Stimulated activated CD8-positive, alpha-beta memory T cell treated with anti-CD3 and anti-CD28 coated beads, Interleukin-15, amount 100 ng/mL, for 24 hours (primary cell): ENCODE measurements at regions not wholly inside any gene's neighbourhood (a gene's known extent, or its start where the extent isn't known, plus 50 kb on each side); places are given as distances from the start of the nearest gene placed in this dataset.

ENCODE experiments used
- DNase-seq: peaks from one replicate; pipeline ENCODE4 v3.0.0-alpha.2; 2020; ENCODE audit warnings: low read depth

GRCh38 chr2:64196963-64197362 is 52.7 kb upstream of the PELI1 start:
- DNase-seq, result no peak

GRCh38 chr2:64201151-64201550 is 56.9 kb upstream of the PELI1 start:
- no peak for DNase-seq

GRCh38 chr2:64202206-64202845 is 58.1 kb upstream of the PELI1 start:
- no peak for DNase-seq

GRCh38 chr2:64203131-64203857 is 59.1 kb upstream of the PELI1 start:
- DNase-seq, result no peak

GRCh38 chr2:64203858-64204632 is 59.8 kb upstream of the PELI1 start:
- no peak for DNase-seq

GRCh38 chr2:64204703-64205102 is 60.5 kb upstream of the PELI1 start:
- DNase-seq, result no peak

GRCh38 chr2:64205415-64205814 is 61.2 kb upstream of the PELI1 start:
- no peak for DNase-seq

GRCh38 chr2:64207573-64207972 is 63.4 kb upstream of the PELI1 start:
- no peak for DNase-seq

GRCh38 chr2:64210816-64211215 is 66.6 kb upstream of the PELI1 start:
- no peak for DNase-seq

- no peak for DNase-seq
These were observed 67.2 kb upstream of the PELI1 start for GRCh38 chr2:64211276-64211921.

- no peak for DNase-seq
These were observed 68.1 kb upstream of the PELI1 start for GRCh38 chr2:64212346-64212745.

- no peak for DNase-seq
These were observed 68.6 kb upstream of the PELI1 start for GRCh38 chr2:64212801-64213321.

GRCh38 chr2:64213532-64214275 is 69.5 kb upstream of the PELI1 start:
- DNase-seq, result no peak

- no peak for DNase-seq
These were observed 70.3 kb upstream of the PELI1 start for GRCh38 chr2:64214281-64215115.

GRCh38 chr2:64217198-64217869 is 73.1 kb upstream of the PELI1 start:
- no peak for DNase-seq

GRCh38 chr2:64218137-64218802 is 74.0 kb upstream of the PELI1 start:
- DNase-seq, result no peak

GRCh38 chr2:64219149-64219548 is 74.9 kb upstream of the PELI1 start:
- no peak for DNase-seq

GRCh38 chr2:64220265-64220664 is 76.0 kb upstream of the PELI1 start:
- DNase-seq, result no peak

- DNase-seq, result no peak
These were observed 76.8 kb upstream of the PELI1 start for GRCh38 chr2:64220894-64221617.
